Nephron (organoid): ENCODE measurements at regions not wholly inside any gene's neighbourhood (a gene's known extent, or its start where the extent isn't known, plus 50 kb on each side); places are given as distances from the start of the nearest gene placed in this dataset.

ENCODE experiments used
- H3K27ac Mint-ChIP-seq, 3 experiments: 2 replicates each; pipeline ENCODE4 v1.8.0; 2020; ENCODE audit warnings: mixed read lengths in 3 of 3, mild to moderate bottlenecking in 2 of 3, moderate library complexity in 1 of 3
- H3K27me3 Mint-ChIP-seq: 2 replicates; pipeline ENCODE4 v1.8.0; 2021; ENCODE audit warnings: low read depth, mild to moderate bottlenecking, moderate library complexity, mixed read lengths
- H3K36me3 Mint-ChIP-seq: 2 replicates; pipeline ENCODE4 v1.8.0; 2020; ENCODE audit warnings: low read depth, mixed read lengths
- H3K4me1 Mint-ChIP-seq: 2 replicates; pipeline ENCODE4 v1.8.0; 2020; ENCODE audit warnings: mixed read lengths
- H3K4me3 Mint-ChIP-seq, 3 experiments: 2 replicates each; pipeline ENCODE4 v1.8.0; 2020; ENCODE audit warnings: mild to moderate bottlenecking in 3 of 3, mixed read lengths in 3 of 3, moderate library complexity in 2 of 3
- H3K9me3 Mint-ChIP-seq: 2 replicates; pipeline ENCODE4 v1.8.0; 2020; ENCODE audit warnings: mixed read lengths
- TF ChIP-seq, protein P1 (sequence below), 3 experiments: fragments of 200-600 bp; sonication (generic); IDR thresholded peaks; one replicate each; pipeline ENCODE4 v1.5.0; 2021; ENCODE audit warnings: antibody characterized with exemption in 3 of 3; ENCODE audit not compliant: unreplicated experiment in 3 of 3

- TF ChIP-seq, protein P1, sequence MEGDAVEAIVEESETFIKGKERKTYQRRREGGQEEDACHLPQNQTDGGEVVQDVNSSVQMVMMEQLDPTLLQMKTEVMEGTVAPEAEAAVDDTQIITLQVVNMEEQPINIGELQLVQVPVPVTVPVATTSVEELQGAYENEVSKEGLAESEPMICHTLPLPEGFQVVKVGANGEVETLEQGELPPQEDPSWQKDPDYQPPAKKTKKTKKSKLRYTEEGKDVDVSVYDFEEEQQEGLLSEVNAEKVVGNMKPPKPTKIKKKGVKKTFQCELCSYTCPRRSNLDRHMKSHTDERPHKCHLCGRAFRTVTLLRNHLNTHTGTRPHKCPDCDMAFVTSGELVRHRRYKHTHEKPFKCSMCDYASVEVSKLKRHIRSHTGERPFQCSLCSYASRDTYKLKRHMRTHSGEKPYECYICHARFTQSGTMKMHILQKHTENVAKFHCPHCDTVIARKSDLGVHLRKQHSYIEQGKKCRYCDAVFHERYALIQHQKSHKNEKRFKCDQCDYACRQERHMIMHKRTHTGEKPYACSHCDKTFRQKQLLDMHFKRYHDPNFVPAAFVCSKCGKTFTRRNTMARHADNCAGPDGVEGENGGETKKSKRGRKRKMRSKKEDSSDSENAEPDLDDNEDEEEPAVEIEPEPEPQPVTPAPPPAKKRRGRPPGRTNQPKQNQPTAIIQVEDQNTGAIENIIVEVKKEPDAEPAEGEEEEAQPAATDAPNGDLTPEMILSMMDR (IDR thresholded peaks at IDR 0.05; ENCODE audit: unreplicated experiment in 3 of 3), result no peak
- H3K4me1 Mint-ChIP-seq, result peaks cover 15% of the 10 kb centered on the region
- H3K36me3 Mint-ChIP-seq, result no peaks in the 10 kb centered on the region
- H3K4me3 Mint-ChIP-seq, result no peak overlapping the region
- peaks cover 5% of the 10 kb centered on the region for H3K27me3 Mint-ChIP-seq
- H3K9me3 Mint-ChIP-seq, result no peaks in the 10 kb centered on the region
- H3K27ac Mint-ChIP-seq, result no peak overlapping the region
Measured at GRCh38 chr6:106889692-106890091, 84.8 kb downstream of the CD24 start.

GRCh38 chr6:106886922-106887797 is 87.4 kb downstream of the CD24 start:
- peaks cover 23% of the 10 kb centered on the region for H3K4me1 Mint-ChIP-seq
- H3K27me3 Mint-ChIP-seq, result peaks cover 5% of the 10 kb centered on the region
- H3K36me3 Mint-ChIP-seq, result no peaks in the 10 kb centered on the region
- H3K4me3 Mint-ChIP-seq, result no peak overlapping the region
- H3K27ac Mint-ChIP-seq, result peak overlapping the region in 2 of 3 experiments; percentile 33 to 68
- no peaks in the 10 kb centered on the region for H3K9me3 Mint-ChIP-seq
- TF ChIP-seq, protein P1 (IDR thresholded peaks at IDR 0.05; ENCODE audit: unreplicated experiment in 3 of 3), result no peak

GRCh38 chr6:106886081-106886843 is 88.3 kb downstream of the CD24 start:
- Mint-ChIP-seq H3K4me3 (no peak overlapping the region), H3K27me3 (peaks cover 5% of the 10 kb centered on the region), H3K4me1 (peaks cover 23% of the 10 kb centered on the region), H3K36me3 (no peaks in the 10 kb centered on the region), H3K9me3 (no peaks in the 10 kb centered on the region), H3K27ac (peak overlapping the region in 1 of 3 experiments; percentile 68)
- TF ChIP-seq, protein P1 (IDR thresholded peaks at IDR 0.05; ENCODE audit: unreplicated experiment in 3 of 3), result no peak

DNA sequence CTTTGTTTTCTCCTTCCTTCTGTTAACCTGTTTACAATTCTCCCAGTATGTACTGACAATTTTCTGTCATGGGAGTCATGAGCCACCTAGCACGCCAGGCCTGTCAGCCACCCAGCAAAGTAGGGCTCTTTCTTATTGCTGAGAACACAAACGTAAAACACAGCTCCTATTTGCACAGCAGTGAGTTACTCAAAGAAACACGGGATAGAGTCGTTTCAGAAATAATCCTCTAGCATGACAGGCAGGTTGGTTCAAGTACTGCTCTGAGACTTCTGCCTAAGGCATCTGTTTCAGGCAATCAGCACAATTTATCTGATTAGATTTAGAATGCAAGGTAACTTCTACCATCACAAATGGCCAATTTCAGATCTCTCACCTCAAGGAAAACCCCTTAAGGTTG is 88.8 kb downstream of the CD24 start:
- H3K27me3 Mint-ChIP-seq, result peaks cover 5% of the 10 kb centered on the region
- H3K36me3 Mint-ChIP-seq, result no peaks in the 10 kb centered on the region
- H3K9me3 Mint-ChIP-seq, result no peaks in the 10 kb centered on the region
- H3K4me3 Mint-ChIP-seq, result no peak overlapping the region
- TF ChIP-seq, protein P1 (IDR thresholded peaks at IDR 0.05; ENCODE audit: unreplicated experiment in 3 of 3), result no peak
- H3K4me1 Mint-ChIP-seq, result peaks cover 23% of the 10 kb centered on the region
- H3K27ac Mint-ChIP-seq, result peak overlapping the region in 2 of 3 experiments; percentile 24 to 86

DNA sequence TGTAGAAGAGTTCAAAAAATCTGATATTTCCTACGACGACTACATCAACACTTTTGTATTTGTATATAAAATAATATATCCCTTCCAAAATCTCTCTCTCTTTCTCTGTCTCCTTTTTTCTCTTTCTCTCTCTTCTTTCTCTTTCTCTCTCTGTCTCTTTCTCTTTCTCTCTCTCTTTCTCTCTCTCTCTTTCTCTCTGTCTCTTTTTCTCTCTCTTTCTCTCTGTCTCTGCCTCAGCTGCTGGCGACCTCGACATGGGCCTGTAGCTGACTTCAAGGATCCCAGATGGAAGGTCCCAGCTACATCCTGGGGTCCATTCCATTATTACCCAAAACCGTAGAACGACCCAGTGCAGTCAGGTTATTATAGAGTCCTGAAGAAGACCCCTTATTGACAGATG is 90.0 kb downstream of the CD24 start:
- TF ChIP-seq, protein P1 (IDR thresholded peaks at IDR 0.05; ENCODE audit: unreplicated experiment in 3 of 3), result no peak
- peaks cover 23% of the 10 kb centered on the region for H3K4me1 Mint-ChIP-seq
- no peak overlapping the region for H3K4me3 Mint-ChIP-seq

More for the DNA sequence above, 90.0 kb downstream of the CD24 start:
- Mint-ChIP-seq H3K27ac (peak overlapping the region in 1 of 3 experiments; percentile 23), H3K9me3 (no peaks in the 10 kb centered on the region), H3K36me3 (no peaks in the 10 kb centered on the region), H3K27me3 (peaks cover 5% of the 10 kb centered on the region)
